Heart left ventricle (tissue), 13 donors: ENCODE measurements at regions not wholly inside any gene's neighbourhood (a gene's known extent, or its start where the extent isn't known, plus 50 kb on each side); places are given as distances from the start of the nearest gene placed in this dataset.

Experiments used
- CTCF ChIP-seq, 12 donors: fragments of 200-600 bp; sonication (generic) in 4 of 12; IDR thresholded peaks; one replicate each; pipeline versions ENCODE4 v1.5.0 to v1.8.0; 2018 to 2022; ENCODE audit warnings: antibody characterized with exemption in 12 of 12, mild to moderate bottlenecking in 5 of 12
- POLR2A ChIP-seq, 2 donors: fragments of 450-650 bp; IDR thresholded peaks; one replicate each; pipeline ENCODE4 v1.6.1; 2017; ENCODE audit warnings: antibody characterized with exemption in 2 of 2, mild to moderate bottlenecking in 2 of 2, moderate library complexity in 2 of 2
- donor health status: ischemic (EF 13 %, LVEDD 7.1; RV severe dilation, severe dysfunction).
- donor health status: DM: no; HTN: yes; CAD: no.
- donor health status: DM: no; HTN: no; CAD: no.
- donor health status: ischemic (EF 25% LVEDD 6.9; RV normal size, moderate dysfunction).
- donor health status: ischemic (EF 25% LVEDD 5.7; RV mildly dilated, moderate dysfunction).
- donor health status: ischemic (EF 35%, LVEDD 5.7; RV mildly dilated, moderate dysfunction).
- donor health status: nonischemic (EF 11% LVEDD 7.7; RV severe dilation, severe dysfunction).
- donor health status: DM: yes; HTN: yes; CAD: no.
- donor health status: PGD.
- donor health status: ischemic (EF 29% LVEDD 5.4; RV normal size, mild dysfunction).
- donor health status: nonischemic (EF 23%, LVEDD 6.1; RV moderate dilation, normal function).

DNA sequence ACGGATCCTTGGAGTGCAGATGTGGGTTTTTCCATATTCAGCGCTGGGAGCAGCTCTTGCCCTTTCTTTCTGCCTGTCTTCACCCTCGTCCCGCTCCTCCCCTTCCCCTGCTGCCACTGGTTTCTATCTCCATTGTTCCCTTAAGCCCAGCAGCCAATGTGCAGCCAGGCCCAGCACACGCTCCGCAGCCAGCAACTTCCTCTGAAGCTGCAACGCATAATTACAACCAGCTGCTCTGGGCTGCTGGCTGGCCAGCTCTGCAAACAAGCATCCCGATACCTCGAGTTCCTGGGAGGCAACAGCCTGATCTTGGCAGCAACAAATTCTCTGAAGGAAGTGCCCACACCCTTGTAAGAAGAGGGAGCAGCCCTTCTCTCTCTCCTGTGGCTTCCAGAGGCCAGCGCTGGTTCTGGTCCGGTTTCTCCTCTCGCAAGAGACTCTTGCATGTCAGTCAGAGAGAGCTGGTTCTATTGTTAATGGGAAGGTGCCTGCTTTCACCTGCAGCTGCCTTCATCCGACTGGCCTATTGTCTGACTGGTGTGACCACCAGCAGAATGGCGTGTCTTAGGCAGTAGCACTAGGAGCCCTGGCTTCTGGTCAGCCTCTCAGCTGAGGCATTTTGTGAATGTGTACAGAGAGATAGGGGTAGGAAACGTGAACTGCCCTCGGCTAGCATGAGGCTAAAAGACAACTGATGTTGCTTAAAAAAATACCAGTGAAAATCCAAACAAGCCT, 83.8 kb upstream of the MAML3 start:
- TF ChIP-seq CTCF (IDR thresholded peaks at IDR 0.05), result no peak
- TF ChIP-seq POLR2A (IDR thresholded peaks at IDR 0.05), result no peak
